Progenitor cell of endocrine pancreas (in vitro differentiated cells): ENCODE measurements at regions not wholly inside any gene's neighbourhood (a gene's known extent, or its start where the extent isn't known, plus 50 kb on each side); places are given as distances from the start of the nearest gene placed in this dataset.

ENCODE experiments used
- DNase-seq: peaks from one replicate; pipeline ENCODE4 v3.0.0; 2021; ENCODE audit warnings: low spot score; ENCODE audit not compliant: unreplicated experiment
- H3K27ac Mint-ChIP-seq: 2 replicates; pipeline ENCODE4 v1.8.0; 2021; ENCODE audit warnings: mild to moderate bottlenecking, moderate library complexity, mixed read lengths
- H3K27me3 Mint-ChIP-seq: 2 replicates; pipeline ENCODE4 v1.8.0; 2021; ENCODE audit warnings: mixed read lengths
- H3K36me3 Mint-ChIP-seq: 2 replicates; pipeline ENCODE4 v1.8.0; 2022; ENCODE audit warnings: mixed read lengths; ENCODE audit not compliant: insufficient read depth
- H3K4me1 Mint-ChIP-seq: 2 replicates; pipeline ENCODE4 v1.8.0; 2021; ENCODE audit warnings: low read depth, mixed read lengths
- H3K4me3 Mint-ChIP-seq: 2 replicates; pipeline ENCODE4 v1.8.0; 2021; ENCODE audit warnings: low read depth, mild to moderate bottlenecking, moderate library complexity, mixed read lengths
- H3K9me3 Mint-ChIP-seq: 2 replicates; pipeline ENCODE4 v1.8.0; 2021; ENCODE audit warnings: low read depth, mixed read lengths
- CTCF ChIP-seq: fragments of 200-600 bp; sonication (generic); IDR thresholded peaks from one replicate; pipeline ENCODE4 v1.5.0; 2021; ENCODE audit warnings: antibody characterized with exemption, mild to moderate bottlenecking; ENCODE audit not compliant: unreplicated experiment

GRCh38 chr4:95898226-95898625 is 58.3 kb downstream of the PDHA2 start:
- peaks cover 5% of the 10 kb centered on the region for H3K9me3 Mint-ChIP-seq
- no peak for DNase-seq
- no peaks in the 10 kb centered on the region for H3K27me3 Mint-ChIP-seq
- no peak overlapping the region for H3K4me3 Mint-ChIP-seq
- H3K36me3 Mint-ChIP-seq = no peaks in the 10 kb centered on the region
- H3K27ac Mint-ChIP-seq = no peak overlapping the region
- no peak for TF ChIP-seq CTCF
- peaks cover 4% of the 10 kb centered on the region for H3K4me1 Mint-ChIP-seq

- Mint-ChIP-seq H3K36me3 (no peaks in the 10 kb centered on the region), H3K4me3 (no peak overlapping the region), H3K27ac (no peak overlapping the region), H3K27me3 (no peaks in the 10 kb centered on the region), H3K4me1 (no peaks in the 10 kb centered on the region), H3K9me3 (peaks cover 6% of the 10 kb centered on the region)
- DNase-seq = no peak
- no peak for TF ChIP-seq CTCF
Measured at GRCh38 chr4:95909211-95909610, 69.3 kb downstream of the PDHA2 start.

- no peak for TF ChIP-seq CTCF
- Mint-ChIP-seq H3K4me3 (no peak overlapping the region), H3K27me3 (no peaks in the 10 kb centered on the region), H3K9me3 (peaks cover 9% of the 10 kb centered on the region), H3K4me1 (no peaks in the 10 kb centered on the region), H3K27ac (no peak overlapping the region), H3K36me3 (no peaks in the 10 kb centered on the region)
- DNase-seq = no peak
Measured at GRCh38 chr4:95910749-95911148, 70.9 kb downstream of the PDHA2 start.

GRCh38 chr4:95921470-95921869 is 81.6 kb downstream of the PDHA2 start:
- Mint-ChIP-seq H3K4me3 (no peak overlapping the region), H3K4me1 (no peaks in the 10 kb centered on the region), H3K27ac (no peak overlapping the region), H3K27me3 (no peaks in the 10 kb centered on the region), H3K9me3 (peaks cover 27% of the 10 kb centered on the region), H3K36me3 (no peaks in the 10 kb centered on the region)
- TF ChIP-seq CTCF = no peak
- no peak for DNase-seq

GRCh38 chr4:95929448-95930064 is 89.7 kb downstream of the PDHA2 start:
- Mint-ChIP-seq H3K27me3 (no peaks in the 10 kb centered on the region), H3K4me1 (no peaks in the 10 kb centered on the region), H3K27ac (no peak overlapping the region), H3K4me3 (no peak overlapping the region), H3K9me3 (peaks cover 37% of the 10 kb centered on the region), H3K36me3 (peaks cover 5% of the 10 kb centered on the region)
- no peak for TF ChIP-seq CTCF
- DNase-seq = no peak
